Endodermal cell (in vitro differentiated cells): ENCODE measurements at regions not wholly inside any gene's neighbourhood (a gene's known extent, or its start where the extent isn't known, plus 50 kb on each side); places are given as distances from the start of the nearest gene placed in this dataset.

Source experiments
- DNase-seq: peaks from one replicate; pipeline ENCODE4 v3.0.0-alpha.2; 2017
- H3K27ac ChIP-seq: 2 replicates; pipeline ENCODE4 v1.5.1; 2013; ENCODE audit warnings: mild to moderate bottlenecking, low read depth, low read length, moderate library complexity
- H3K27me3 ChIP-seq: 2 replicates; pipeline ENCODE4 v1.6.1; 2013; ENCODE audit warnings: mild to moderate bottlenecking, low read length, moderate library complexity; ENCODE audit not compliant: insufficient read depth, control insufficient read depth, poor library complexity, severe bottlenecking
- H3K36me3 ChIP-seq: 2 replicates; pipeline ENCODE4 v1.7.0; 2013; ENCODE audit warnings: mild to moderate bottlenecking, low read length, moderate library complexity; ENCODE audit not compliant: control insufficient read depth, insufficient read depth
- H3K4me1 ChIP-seq: one replicate; pipeline ENCODE4 v1.7.0; 2013; ENCODE audit warnings: low read length; ENCODE audit not compliant: control insufficient read depth, insufficient read depth
- H3K4me3 ChIP-seq: 2 replicates; pipeline ENCODE4 v1.5.1; 2013; ENCODE audit warnings: mild to moderate bottlenecking, low read length, moderate library complexity
- H3K9ac ChIP-seq: 2 replicates; pipeline ENCODE4 v1.6.1; 2013; ENCODE audit warnings: mild to moderate bottlenecking, low read length, moderate library complexity; ENCODE audit not compliant: poor library complexity, severe bottlenecking; ENCODE audit errors: extremely low read depth
- H3K9me3 ChIP-seq: 2 replicates; pipeline ENCODE4 v1.6.1; 2013; ENCODE audit warnings: mild to moderate bottlenecking, low read length, moderate library complexity; ENCODE audit not compliant: control insufficient read depth
- H3K27ac Mint-ChIP-seq: 2 replicates; pipeline ENCODE4 v1.8.0; 2020; ENCODE audit warnings: mixed read lengths
- H3K27me3 Mint-ChIP-seq: 2 replicates; pipeline ENCODE4 v1.8.0; 2021; ENCODE audit warnings: mild to moderate bottlenecking, mixed read lengths; ENCODE audit not compliant: insufficient read depth
- H3K36me3 Mint-ChIP-seq: 2 replicates; pipeline ENCODE4 v1.8.0; 2020; ENCODE audit warnings: low read depth, mixed read lengths
- H3K4me1 Mint-ChIP-seq: 2 replicates; pipeline ENCODE4 v1.8.0; 2020; ENCODE audit warnings: mixed read lengths
- H3K4me3 Mint-ChIP-seq: 2 replicates; pipeline ENCODE4 v1.8.0; 2020; ENCODE audit warnings: mild to moderate bottlenecking, moderate library complexity, mixed read lengths
- H3K9me3 Mint-ChIP-seq: 2 replicates; pipeline ENCODE4 v1.8.0; 2020; ENCODE audit warnings: mild to moderate bottlenecking, mixed read lengths
- CTCF ChIP-seq: fragments of 200-600 bp; sonication (generic); conservative IDR thresholded peaks from 2 replicates; pipeline ENCODE4 v1.5.0; 2021; ENCODE audit warnings: antibody characterized with exemption, mild to moderate bottlenecking
- WGBS, 2 experiments: methylation state at CpG; one replicate each; pipeline versions ENCODE4 v1.1.5 to v1.1.7; 2013; ENCODE audit warnings: missing lambda C conversion rate in 2 of 2, mixed read lengths in 1 of 2; ENCODE audit not compliant: insufficient coverage in 1 of 2, insufficient read length in 1 of 2; 5-methylcytosine and 5-hydroxymethylcytosine counted together

- Mint-ChIP-seq H3K36me3 (peaks cover 3% of the 10 kb centered on the region), H3K4me3 (no peak overlapping the region), H3K27me3 (peaks cover 5% of the 10 kb centered on the region), H3K27ac (no peak overlapping the region), H3K4me1 (peaks cover 10% of the 10 kb centered on the region), H3K9me3 (peaks cover 25% of the 10 kb centered on the region)
- peaks cover 6% of the 10 kb centered on the region for H3K9me3 ChIP-seq
- H3K4me1 ChIP-seq, result no peaks in the 10 kb centered on the region
- no peaks in the 10 kb centered on the region for H3K27me3 ChIP-seq
- no peaks in the 10 kb centered on the region for H3K36me3 ChIP-seq
- no peak for DNase-seq
- no peak for TF ChIP-seq CTCF
- no peak overlapping the region for H3K4me3 ChIP-seq
- H3K27ac ChIP-seq, result no peak overlapping the region
- no peak overlapping the region for H3K9ac ChIP-seq
Measured at GRCh38 chr10:121677880-121678279, 79.6 kb upstream of the FGFR2 start.

DNA sequence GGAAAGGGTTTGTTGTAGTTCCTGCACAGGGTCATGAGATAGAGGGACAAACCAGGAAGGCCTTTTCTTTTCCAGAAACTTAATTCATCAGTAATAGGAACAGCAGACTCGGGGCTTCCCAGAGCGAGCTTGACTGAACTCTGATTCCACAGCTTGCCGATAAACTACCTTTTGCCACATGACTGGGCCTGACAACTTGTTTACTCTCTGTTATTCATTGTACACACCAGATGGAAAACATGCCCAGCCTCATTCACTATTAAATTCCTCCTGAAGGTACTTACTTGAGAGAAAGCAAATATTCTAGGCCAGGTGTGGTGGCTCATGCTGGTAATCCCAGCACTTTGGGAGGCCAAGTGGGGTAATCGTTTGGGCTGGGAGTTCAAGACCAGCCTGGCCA lies 77.1 kb upstream of the FGFR2 start:
- no peak overlapping the region for H3K4me3 Mint-ChIP-seq
- Histone ChIP-seq H3K9me3 (peaks cover 6% of the 10 kb centered on the region), H3K27ac (no peak overlapping the region), H3K4me1 (no peaks in the 10 kb centered on the region), H3K4me3 (no peak overlapping the region), H3K9ac (no peak overlapping the region), H3K27me3 (no peaks in the 10 kb centered on the region), H3K36me3 (no peaks in the 10 kb centered on the region)
- no peak overlapping the region for H3K27ac Mint-ChIP-seq
- H3K4me1 Mint-ChIP-seq, result peaks cover 3% of the 10 kb centered on the region
- H3K27me3 Mint-ChIP-seq, result peaks cover 4% of the 10 kb centered on the region
- no peak for DNase-seq
- peaks cover 3% of the 10 kb centered on the region for H3K36me3 Mint-ChIP-seq
- H3K9me3 Mint-ChIP-seq, result peaks cover 25% of the 10 kb centered on the region
- 86 to 92% methylated on average over 4 of the region's 4 CpGs for WGBS, 2 experiments
- TF ChIP-seq CTCF, result no peak

GRCh38 chr10:121674885-121675284 lies 76.6 kb upstream of the FGFR2 start:
- no peak overlapping the region for H3K27ac Mint-ChIP-seq
- no peaks in the 10 kb centered on the region for H3K36me3 ChIP-seq

More at GRCh38 chr10:121674885-121675284, 76.6 kb upstream of the FGFR2 start:
- Histone ChIP-seq H3K27ac (no peak overlapping the region), H3K9me3 (peaks cover 6% of the 10 kb centered on the region), H3K9ac (no peak overlapping the region), H3K4me1 (no peaks in the 10 kb centered on the region), H3K27me3 (no peaks in the 10 kb centered on the region), H3K4me3 (no peak overlapping the region)
- Mint-ChIP-seq H3K4me3 (no peak overlapping the region), H3K9me3 (peaks cover 25% of the 10 kb centered on the region), H3K4me1 (peaks cover 6% of the 10 kb centered on the region), H3K27me3 (peaks cover 4% of the 10 kb centered on the region), H3K36me3 (peaks cover 3% of the 10 kb centered on the region)
- TF ChIP-seq CTCF, result no peak
- DNase-seq, result no peak
- WGBS, 2 experiments, result 92 to 93% methylated on average over 4 of the region's 4 CpGs
